ENCODE measurements at regions not wholly inside any gene's neighbourhood (a gene's known extent, or its start where the extent isn't known, plus 50 kb on each side); places are given as distances from the start of the nearest gene placed in this dataset.

DNA sequence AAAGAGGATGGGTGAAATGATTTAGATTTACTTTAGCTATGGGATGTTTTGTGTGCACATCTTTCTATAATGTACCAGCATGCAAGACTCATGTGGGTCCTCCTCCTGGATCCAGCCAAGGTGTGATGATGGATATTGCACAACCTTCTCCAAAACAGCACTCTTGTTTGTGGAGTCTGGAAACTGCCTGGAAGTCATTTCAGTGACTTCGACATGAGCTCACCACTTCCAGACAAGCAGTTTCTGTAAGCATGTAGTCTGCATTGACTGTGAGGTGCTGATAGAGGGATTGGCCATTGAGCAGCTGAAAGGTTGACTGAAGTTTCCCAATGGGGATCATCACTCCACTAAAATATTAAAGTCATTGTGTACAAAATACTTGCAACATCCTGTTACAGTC, 154.0 kb downstream of the TRIB2 start:
- TF ChIP-seq, protein P1, sequence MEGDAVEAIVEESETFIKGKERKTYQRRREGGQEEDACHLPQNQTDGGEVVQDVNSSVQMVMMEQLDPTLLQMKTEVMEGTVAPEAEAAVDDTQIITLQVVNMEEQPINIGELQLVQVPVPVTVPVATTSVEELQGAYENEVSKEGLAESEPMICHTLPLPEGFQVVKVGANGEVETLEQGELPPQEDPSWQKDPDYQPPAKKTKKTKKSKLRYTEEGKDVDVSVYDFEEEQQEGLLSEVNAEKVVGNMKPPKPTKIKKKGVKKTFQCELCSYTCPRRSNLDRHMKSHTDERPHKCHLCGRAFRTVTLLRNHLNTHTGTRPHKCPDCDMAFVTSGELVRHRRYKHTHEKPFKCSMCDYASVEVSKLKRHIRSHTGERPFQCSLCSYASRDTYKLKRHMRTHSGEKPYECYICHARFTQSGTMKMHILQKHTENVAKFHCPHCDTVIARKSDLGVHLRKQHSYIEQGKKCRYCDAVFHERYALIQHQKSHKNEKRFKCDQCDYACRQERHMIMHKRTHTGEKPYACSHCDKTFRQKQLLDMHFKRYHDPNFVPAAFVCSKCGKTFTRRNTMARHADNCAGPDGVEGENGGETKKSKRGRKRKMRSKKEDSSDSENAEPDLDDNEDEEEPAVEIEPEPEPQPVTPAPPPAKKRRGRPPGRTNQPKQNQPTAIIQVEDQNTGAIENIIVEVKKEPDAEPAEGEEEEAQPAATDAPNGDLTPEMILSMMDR (IDR thresholded peaks at IDR 0.05; ENCODE audit: low read depth, low read length): no peak
- H3K4me3 ChIP-seq (ENCODE audit: low read depth, low read length): no peak overlapping the region

DNA sequence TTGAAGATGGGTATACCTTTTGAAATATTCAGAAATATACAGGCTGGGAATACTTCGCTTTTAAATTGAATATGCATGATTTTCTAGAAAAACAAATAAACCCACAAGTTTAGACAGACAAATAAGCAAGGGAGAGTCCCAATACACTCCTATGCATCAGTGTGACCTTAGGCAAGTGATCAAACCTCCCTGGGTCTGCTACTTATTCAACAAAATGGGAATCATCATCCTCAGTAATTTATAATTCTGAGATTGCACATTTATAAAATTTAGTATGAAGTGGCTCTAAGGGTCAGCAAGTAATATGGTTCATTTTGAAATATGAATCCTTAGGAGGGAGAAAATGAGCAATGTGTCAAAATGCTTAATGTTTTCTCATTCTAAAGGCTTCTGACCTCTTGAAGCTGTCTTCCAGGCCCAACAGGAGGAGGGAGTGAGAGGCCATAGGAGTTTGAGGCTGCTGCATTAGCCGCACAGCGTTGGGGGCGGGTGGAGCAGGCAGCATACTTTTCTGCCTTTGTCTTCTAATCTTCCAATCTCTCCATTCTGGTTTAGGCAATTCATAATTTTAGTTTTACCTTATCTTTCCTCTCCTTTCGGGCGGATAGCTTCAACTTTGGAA, 155.1 kb downstream of the TRIB2 start:
- TF ChIP-seq, protein P1 (IDR thresholded peaks at IDR 0.05; ENCODE audit: low read depth, low read length): no peak
- no peak overlapping the region for H3K4me3 ChIP-seq (ENCODE audit: low read depth, low read length)

DNA sequence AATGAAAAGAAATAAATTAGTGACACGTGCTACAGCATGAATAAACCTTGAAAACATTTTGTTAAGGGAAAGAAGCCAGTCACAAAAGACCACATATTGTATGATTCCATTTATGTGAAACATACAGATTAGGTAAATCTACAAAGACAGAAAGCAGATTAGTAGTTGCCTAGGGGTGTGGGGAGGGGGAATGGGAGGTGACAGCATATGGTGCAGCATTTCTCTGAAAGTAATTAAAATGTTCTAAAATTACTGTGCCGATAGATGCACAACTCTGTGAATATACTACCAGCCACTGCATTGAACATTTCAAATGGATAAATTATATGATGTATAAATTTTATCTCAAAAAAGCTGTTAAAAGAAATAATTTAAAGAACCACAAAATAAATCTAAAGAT, 161.0 kb downstream of the TRIB2 start:
- H3K4me3 ChIP-seq (ENCODE audit: low read depth, low read length): no peak overlapping the region
- TF ChIP-seq, protein P1 (IDR thresholded peaks at IDR 0.05; ENCODE audit: low read depth, low read length): no peak

DNA sequence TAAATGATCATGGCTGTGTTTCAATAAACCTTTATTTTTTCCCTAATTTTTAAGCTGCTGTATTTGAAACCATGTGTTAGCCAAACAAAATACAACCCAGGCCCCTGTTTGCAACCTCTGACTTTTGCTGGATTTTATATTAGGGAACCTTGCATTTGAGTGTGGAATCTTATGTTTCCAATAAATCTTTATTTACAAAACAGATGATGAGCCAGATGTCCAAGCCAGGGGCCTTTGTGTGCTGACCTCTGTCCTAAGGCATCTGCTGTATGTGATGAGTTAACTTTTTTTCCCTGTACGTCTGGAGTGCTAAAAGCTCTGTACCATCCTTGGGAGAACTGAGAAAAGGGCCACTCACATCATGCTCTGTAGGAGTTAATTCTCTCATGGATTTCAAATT, 162.9 kb downstream of the TRIB2 start:
- no peak overlapping the region for H3K4me3 ChIP-seq (ENCODE audit: low read depth, low read length)
- TF ChIP-seq, protein P1 (IDR thresholded peaks at IDR 0.05; ENCODE audit: low read depth, low read length): no peak

DNA sequence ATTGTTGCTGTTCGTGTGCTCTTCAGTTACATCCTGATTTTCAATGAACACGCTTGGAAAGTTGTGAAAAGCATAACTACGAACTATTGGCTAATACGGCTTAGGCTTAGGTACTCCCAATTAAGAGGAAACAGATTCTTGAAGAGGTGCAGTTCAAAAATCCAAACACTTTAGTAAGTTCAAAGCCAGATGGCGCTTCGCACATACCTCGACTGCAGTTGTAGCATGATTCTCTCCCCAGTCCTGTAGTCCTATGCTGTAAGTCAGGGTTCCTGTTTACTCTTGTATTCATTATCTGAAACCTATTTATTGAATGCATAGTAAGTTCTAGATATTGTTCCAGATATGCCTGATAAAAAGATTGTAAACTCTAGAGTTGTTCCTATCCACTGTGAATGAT, 165.2 kb downstream of the TRIB2 start:
- TF ChIP-seq, protein P1 (IDR thresholded peaks at IDR 0.05; ENCODE audit: low read depth, low read length): no peak
- no peak overlapping the region for H3K4me3 ChIP-seq (ENCODE audit: low read depth, low read length)

DNA sequence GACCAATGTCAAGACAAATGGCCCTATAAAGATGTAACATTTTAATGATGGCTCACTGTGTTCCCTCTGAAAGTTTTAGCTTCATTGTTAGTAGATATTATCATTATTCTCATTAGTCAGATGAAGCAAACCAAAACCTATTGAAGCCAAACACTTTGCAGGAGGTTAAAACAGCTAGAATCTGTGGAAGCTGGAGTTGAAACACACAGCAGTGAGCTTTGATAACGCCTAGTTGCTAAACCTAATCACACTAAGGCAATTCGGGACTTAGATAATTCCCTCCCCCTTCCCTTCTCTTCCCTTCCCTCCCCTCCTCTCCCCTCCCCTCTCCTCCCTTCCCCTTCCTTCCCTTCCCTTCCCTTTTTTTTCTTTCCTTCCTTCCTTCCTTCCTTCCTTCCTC, 165.7 kb downstream of the TRIB2 start:
- TF ChIP-seq, protein P1 (IDR thresholded peaks at IDR 0.05; ENCODE audit: low read depth, low read length): no peak

DNA sequence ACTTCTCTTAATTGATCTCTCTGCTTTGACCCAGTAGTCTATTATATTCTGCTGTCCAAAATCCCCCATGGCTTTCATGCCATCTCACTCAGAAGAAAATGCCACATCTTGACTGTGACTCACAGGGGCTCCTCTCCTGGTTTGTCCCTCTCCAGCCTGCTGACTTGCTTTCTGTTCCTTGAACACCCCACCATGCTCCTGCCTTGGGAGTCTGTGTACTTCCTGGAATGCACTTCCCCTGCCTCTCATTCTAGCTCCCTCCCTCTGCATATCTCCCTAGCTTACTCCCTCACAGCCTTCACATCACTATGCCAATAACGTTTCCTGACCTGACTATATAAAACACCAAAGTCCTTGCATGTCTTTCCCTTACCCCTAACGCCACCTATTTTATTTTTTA, 167.2 kb downstream of the TRIB2 start:
- TF ChIP-seq, protein P1 (IDR thresholded peaks at IDR 0.05; ENCODE audit: low read depth, low read length): no peak

More for the DNA sequence above, 165.7 kb downstream of the TRIB2 start:
- no peak overlapping the region for H3K4me3 ChIP-seq (ENCODE audit: low read depth, low read length)

More for the DNA sequence above, 167.2 kb downstream of the TRIB2 start:
- no peak overlapping the region for H3K4me3 ChIP-seq (ENCODE audit: low read depth, low read length)
